ENCODE measurements at regions not wholly inside any gene's neighbourhood (a gene's known extent, or its start where the extent isn't known, plus 50 kb on each side); places are given as distances from the start of the nearest gene placed in this dataset.

GRCh38 chr5:86115164-86115563, 502.6 kb upstream of the COX7C start:
- Histone ChIP-seq H2AFZ (ENCODE audit: low read length) (no peak overlapping the region), H3K4me2 (ENCODE audit: insufficient read depth, low read length) (no peak overlapping the region), H3K27me3 (ENCODE audit: insufficient read depth, low read length) (no peaks in the 10 kb centered on the region), H3K9me3 (ENCODE audit: low read depth, low read length) (no peaks in the 10 kb centered on the region), H3K4me3 (ENCODE audit: insufficient read depth, low read length) (no peak overlapping the region), H3K79me2 (ENCODE audit: insufficient read depth, low read length) (no peaks in the 10 kb centered on the region), H3K36me3 (ENCODE audit: insufficient read depth, low read length) (no peaks in the 10 kb centered on the region), H4K20me1 (ENCODE audit: insufficient read depth, low read length) (no peaks in the 10 kb centered on the region), H3K27ac (ENCODE audit: low read depth, low read length) (no peak overlapping the region), H3K4me1 (ENCODE audit: insufficient read depth, low read length) (no peaks in the 10 kb centered on the region)
- TF ChIP-seq CTCF (IDR thresholded peaks at IDR 0.05; ENCODE audit: extremely low read depth, low read depth, low read length): no peak
- no peak for DNase-seq (ENCODE audit: insufficient read length, low spot score, missing footprints)

- H3K27me3 ChIP-seq (ENCODE audit: insufficient read depth, low read length): no peaks in the 10 kb centered on the region
- H3K9me3 ChIP-seq (ENCODE audit: low read depth, low read length): no peaks in the 10 kb centered on the region
- H3K4me2 ChIP-seq (ENCODE audit: insufficient read depth, low read length): no peak overlapping the region
- no peaks in the 10 kb centered on the region for H3K79me2 ChIP-seq (ENCODE audit: insufficient read depth, low read length)
- no peak overlapping the region for H2AFZ ChIP-seq (ENCODE audit: low read length)
- TF ChIP-seq CTCF (IDR thresholded peaks at IDR 0.05; ENCODE audit: extremely low read depth, low read depth, low read length): no peak
- no peak for DNase-seq (ENCODE audit: insufficient read length, low spot score, missing footprints)
- H3K4me1 ChIP-seq (ENCODE audit: insufficient read depth, low read length): no peaks in the 10 kb centered on the region
- H3K4me3 ChIP-seq (ENCODE audit: insufficient read depth, low read length): no peak overlapping the region
- no peaks in the 10 kb centered on the region for H3K36me3 ChIP-seq (ENCODE audit: insufficient read depth, low read length)
- no peaks in the 10 kb centered on the region for H4K20me1 ChIP-seq (ENCODE audit: insufficient read depth, low read length)
- H3K27ac ChIP-seq (ENCODE audit: low read depth, low read length): no peak overlapping the region
These were observed 499.2 kb upstream of the COX7C start for GRCh38 chr5:86118542-86118941.

- Histone ChIP-seq H3K4me1 (ENCODE audit: insufficient read depth, low read length) (no peaks in the 10 kb centered on the region), H3K4me2 (ENCODE audit: insufficient read depth, low read length) (no peak overlapping the region), H3K36me3 (ENCODE audit: insufficient read depth, low read length) (no peaks in the 10 kb centered on the region), H3K27ac (ENCODE audit: low read depth, low read length) (no peak overlapping the region), H3K27me3 (ENCODE audit: insufficient read depth, low read length) (no peaks in the 10 kb centered on the region), H2AFZ (ENCODE audit: low read length) (no peak overlapping the region), H3K9me3 (ENCODE audit: low read depth, low read length) (no peaks in the 10 kb centered on the region), H4K20me1 (ENCODE audit: insufficient read depth, low read length) (no peaks in the 10 kb centered on the region), H3K79me2 (ENCODE audit: insufficient read depth, low read length) (no peaks in the 10 kb centered on the region), H3K4me3 (ENCODE audit: insufficient read depth, low read length) (no peak overlapping the region)
- TF ChIP-seq CTCF (IDR thresholded peaks at IDR 0.05; ENCODE audit: extremely low read depth, low read depth, low read length): no peak
- DNase-seq (ENCODE audit: insufficient read length, low spot score, missing footprints): no peak
These were observed 493.4 kb upstream of the COX7C start for GRCh38 chr5:86124333-86124732.

- Histone ChIP-seq H3K27ac (ENCODE audit: low read depth, low read length) (no peak overlapping the region), H3K4me3 (ENCODE audit: insufficient read depth, low read length) (no peak overlapping the region), H3K4me2 (ENCODE audit: insufficient read depth, low read length) (no peak overlapping the region), H3K27me3 (ENCODE audit: insufficient read depth, low read length) (no peaks in the 10 kb centered on the region), H3K4me1 (ENCODE audit: insufficient read depth, low read length) (no peaks in the 10 kb centered on the region), H4K20me1 (ENCODE audit: insufficient read depth, low read length) (no peaks in the 10 kb centered on the region), H3K9me3 (ENCODE audit: low read depth, low read length) (no peaks in the 10 kb centered on the region), H3K79me2 (ENCODE audit: insufficient read depth, low read length) (no peaks in the 10 kb centered on the region), H3K36me3 (ENCODE audit: insufficient read depth, low read length) (no peaks in the 10 kb centered on the region), H2AFZ (ENCODE audit: low read length) (no peak overlapping the region)
- DNase-seq (ENCODE audit: insufficient read length, low spot score, missing footprints): no peak
- no peak for TF ChIP-seq CTCF (IDR thresholded peaks at IDR 0.05; ENCODE audit: extremely low read depth, low read depth, low read length)
These were observed 491.8 kb upstream of the COX7C start for GRCh38 chr5:86125731-86126601.
